Vagina (tissue), 2 donors: ENCODE measurements at regions not wholly inside any gene's neighbourhood (a gene's known extent, or its start where the extent isn't known, plus 50 kb on each side); places are given as distances from the start of the nearest gene placed in this dataset.

Experiments
- POLR2A ChIP-seq, 2 donors: fragments of 450-650 bp; IDR thresholded peaks; one replicate each; pipeline ENCODE4 v1.6.1; 2017; ENCODE audit warnings: antibody characterized with exemption in 2 of 2, mild to moderate bottlenecking in 2 of 2, moderate library complexity in 2 of 2
- POLR2AphosphoS5 ChIP-seq, 2 donors: sonication (generic); formaldehyde crosslinking; IDR thresholded peaks; one replicate each; pipeline ENCODE4 v1.9.0; 2017; ENCODE audit warnings: antibody characterized with exemption in 2 of 2, mild to moderate bottlenecking in 2 of 2, low read depth in 1 of 2; ENCODE audit not compliant: insufficient read depth in 1 of 2
- TF ChIP-seq, protein P1 (sequence below), 3 experiments: fragments of 450-650 bp in 2 of 3; fragments of 200-600 bp in 1 of 3; sonication (generic) in 1 of 3; IDR thresholded peaks; one replicate each; pipeline ENCODE4 v1.5.1; 2017 to 2019; ENCODE audit warnings: antibody characterized with exemption in 3 of 3, mild to moderate bottlenecking in 2 of 3, moderate library complexity in 2 of 3

DNA sequence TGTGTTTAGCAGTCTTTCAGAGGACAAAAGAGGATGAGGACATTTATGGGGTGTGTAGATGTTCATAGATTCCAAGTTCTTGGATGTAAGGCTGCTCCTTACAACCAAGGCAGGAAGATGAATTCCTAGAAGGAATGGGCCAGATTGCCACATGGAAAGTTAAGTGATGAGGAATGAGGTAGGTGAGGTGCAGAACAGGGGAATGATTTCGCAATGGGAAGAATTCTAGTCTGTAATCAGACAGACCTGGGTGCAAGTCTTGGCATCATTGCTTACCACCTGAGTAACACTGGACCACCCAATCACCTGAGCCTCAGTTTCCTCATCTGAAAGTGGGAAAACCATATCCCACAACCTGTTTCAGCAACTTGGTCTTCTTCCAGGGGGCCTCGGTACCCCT, 174.9 kb downstream of the IER5 start:
- TF ChIP-seq, protein P1, sequence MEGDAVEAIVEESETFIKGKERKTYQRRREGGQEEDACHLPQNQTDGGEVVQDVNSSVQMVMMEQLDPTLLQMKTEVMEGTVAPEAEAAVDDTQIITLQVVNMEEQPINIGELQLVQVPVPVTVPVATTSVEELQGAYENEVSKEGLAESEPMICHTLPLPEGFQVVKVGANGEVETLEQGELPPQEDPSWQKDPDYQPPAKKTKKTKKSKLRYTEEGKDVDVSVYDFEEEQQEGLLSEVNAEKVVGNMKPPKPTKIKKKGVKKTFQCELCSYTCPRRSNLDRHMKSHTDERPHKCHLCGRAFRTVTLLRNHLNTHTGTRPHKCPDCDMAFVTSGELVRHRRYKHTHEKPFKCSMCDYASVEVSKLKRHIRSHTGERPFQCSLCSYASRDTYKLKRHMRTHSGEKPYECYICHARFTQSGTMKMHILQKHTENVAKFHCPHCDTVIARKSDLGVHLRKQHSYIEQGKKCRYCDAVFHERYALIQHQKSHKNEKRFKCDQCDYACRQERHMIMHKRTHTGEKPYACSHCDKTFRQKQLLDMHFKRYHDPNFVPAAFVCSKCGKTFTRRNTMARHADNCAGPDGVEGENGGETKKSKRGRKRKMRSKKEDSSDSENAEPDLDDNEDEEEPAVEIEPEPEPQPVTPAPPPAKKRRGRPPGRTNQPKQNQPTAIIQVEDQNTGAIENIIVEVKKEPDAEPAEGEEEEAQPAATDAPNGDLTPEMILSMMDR (IDR thresholded peaks at IDR 0.05), result no peak
- TF ChIP-seq POLR2AphosphoS5 (IDR thresholded peaks at IDR 0.05; ENCODE audit: insufficient read depth in 1 of 2, low read depth in 1 of 2), result no peak
- no peak for TF ChIP-seq POLR2A (IDR thresholded peaks at IDR 0.05)
